Breast epithelium (tissue), 4 donors: ENCODE measurements at regions not wholly inside any gene's neighbourhood (a gene's known extent, or its start where the extent isn't known, plus 50 kb on each side); places are given as distances from the start of the nearest gene placed in this dataset.

Experiments
- DNase-seq, 2 donors: peaks; one replicate each; pipeline ENCODE4 v3.0.0-alpha.2; 2019; ENCODE audit warnings: low spot score in 2 of 2
- H3K27ac ChIP-seq, 2 donors: fragments of 200-600 bp; sonication (generic) in 1 of 2; one replicate each; pipeline ENCODE4 v1.5.1; 2016 to 2019; ENCODE audit warnings: mild to moderate bottlenecking in 1 of 2
- H3K27me3 ChIP-seq, 2 donors: fragments of 200-600 bp; sonication (generic) in 1 of 2; one replicate each; pipeline versions ENCODE4 v1.5.1 to v1.6.0; 2017 to 2019; ENCODE audit warnings: control low read depth in 1 of 2, mild to moderate bottlenecking in 1 of 2
- H3K36me3 ChIP-seq: fragments of 200-600 bp; one replicate; pipeline ENCODE4 v1.5.1; 2019
- H3K4me1 ChIP-seq, 2 donors: fragments of 200-600 bp; sonication (generic); one replicate each; pipeline ENCODE4 v1.5.1; 2016 to 2019; ENCODE audit warnings: control low read depth in 1 of 2
- H3K4me3 ChIP-seq, 3 donors: fragments of 200-600 bp; sonication (generic); 1 replicate in 2 of 3; 2 replicates in 1 of 3; pipeline ENCODE4 v1.5.1; 2016 to 2019; ENCODE audit warnings: mild to moderate bottlenecking in 3 of 3, moderate library complexity in 2 of 3
- H3K9me3 ChIP-seq, 2 donors: fragments of 200-600 bp; sonication (generic) in 1 of 2; one replicate each; pipeline ENCODE4 v1.5.1; 2016 to 2019; ENCODE audit warnings: control low read depth in 1 of 2
- CTCF ChIP-seq, 3 donors: fragments of 450-650 bp; IDR thresholded peaks; one replicate each; pipeline ENCODE4 v1.5.1; 2016 to 2017; ENCODE audit warnings: antibody characterized with exemption in 3 of 3, mild to moderate bottlenecking in 3 of 3, moderate library complexity in 3 of 3
- POLR2A ChIP-seq: fragments of 450-650 bp; IDR thresholded peaks from one replicate; pipeline ENCODE4 v1.6.1; 2016; ENCODE audit warnings: antibody characterized with exemption, mild to moderate bottlenecking, moderate library complexity
- POLR2AphosphoS5 ChIP-seq, 3 donors: sonication (generic); formaldehyde crosslinking; IDR thresholded peaks; one replicate each; pipeline ENCODE4 v1.6.1; 2017; ENCODE audit warnings: antibody characterized with exemption in 3 of 3
- intact Hi-C: fragments of 100-400 bp; cut with DNase I; formaldehyde crosslinking; loops from one replicate; pipeline ENCODE4 v1.15.1; 2023; ENCODE audit warnings: low total_unique reads

- Histone ChIP-seq H3K4me3 (no peak overlapping the region), H3K36me3 (no peaks in the 10 kb centered on the region), H3K4me1 (no peaks in the 10 kb centered on the region), H3K9me3 (no peaks in the 10 kb centered on the region), H3K27ac (no peak overlapping the region), H3K27me3 (no peaks in the 10 kb centered on the region)
- no peak for TF ChIP-seq CTCF (IDR thresholded peaks at IDR 0.05)
- TF ChIP-seq POLR2A: no peak
- no peak for TF ChIP-seq POLR2AphosphoS5 (IDR thresholded peaks at IDR 0.05)
- intact Hi-C loops: no loop called here
- DNase-seq: no peak
These were observed 73.8 kb upstream of the SORCS1 start for GRCh38 chr10:107238275-107238674.

GRCh38 chr10:107232013-107232412 is 67.5 kb upstream of the SORCS1 start:
- Histone ChIP-seq H3K9me3 (no peaks in the 10 kb centered on the region), H3K4me3 (no peak overlapping the region), H3K4me1 (no peaks in the 10 kb centered on the region), H3K27me3 (no peaks in the 10 kb centered on the region), H3K36me3 (no peaks in the 10 kb centered on the region), H3K27ac (no peak overlapping the region)
- intact Hi-C loops: no loop called here
- no peak for DNase-seq
- TF ChIP-seq CTCF (IDR thresholded peaks at IDR 0.05) (no peak), POLR2A (no peak), POLR2AphosphoS5 (IDR thresholded peaks at IDR 0.05) (no peak)

GRCh38 chr10:107230887-107231286 is 66.4 kb upstream of the SORCS1 start:
- intact Hi-C loops: no loop called here
- no peak for TF ChIP-seq CTCF (IDR thresholded peaks at IDR 0.05)
- no peak for TF ChIP-seq POLR2AphosphoS5 (IDR thresholded peaks at IDR 0.05)
- no peak for TF ChIP-seq POLR2A
- H3K4me3 ChIP-seq: no peak overlapping the region

GRCh38 chr10:107215681-107216080 is 51.2 kb upstream of the SORCS1 start:
- Histone ChIP-seq H3K36me3 (no peaks in the 10 kb centered on the region), H3K9me3 (no peaks in the 10 kb centered on the region), H3K27ac (no peak overlapping the region), H3K4me3 (no peak overlapping the region), H3K27me3 (no peaks in the 10 kb centered on the region), H3K4me1 (no peaks in the 10 kb centered on the region)
- TF ChIP-seq POLR2AphosphoS5 (IDR thresholded peaks at IDR 0.05) (no peak), CTCF (IDR thresholded peaks at IDR 0.05) (no peak), POLR2A (no peak)
- DNase-seq: no peak
- intact Hi-C loops: no loop called here

More at GRCh38 chr10:107230887-107231286, 66.4 kb upstream of the SORCS1 start:
- Histone ChIP-seq H3K9me3 (no peaks in the 10 kb centered on the region), H3K27me3 (no peaks in the 10 kb centered on the region), H3K27ac (no peak overlapping the region), H3K4me1 (no peaks in the 10 kb centered on the region), H3K36me3 (no peaks in the 10 kb centered on the region)
- DNase-seq: no peak
